ENCODE measurements at regions not wholly inside any gene's neighbourhood (a gene's known extent, or its start where the extent isn't known, plus 50 kb on each side); places are given as distances from the start of the nearest gene placed in this dataset.

DNA sequence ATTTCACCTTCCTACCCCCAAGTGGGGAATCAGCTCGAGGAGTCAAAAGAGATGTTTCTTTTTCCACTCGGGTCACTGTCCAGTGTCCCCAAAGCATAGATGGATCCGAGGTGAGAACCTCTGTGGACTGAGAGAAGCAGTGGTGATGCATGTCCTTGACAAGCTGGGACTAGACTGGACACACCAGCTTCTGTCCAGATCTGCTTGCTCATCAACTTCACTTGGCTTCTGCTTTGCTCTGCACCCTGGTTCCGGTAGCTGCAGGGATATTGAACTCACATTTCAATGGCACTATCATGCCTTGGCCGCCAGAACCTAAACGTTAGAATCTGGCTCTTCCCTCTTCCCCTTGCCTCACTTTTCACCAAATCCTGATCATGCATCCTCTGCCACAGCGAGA, 50.3 kb upstream of the CXCL12 start:
- no peak for DNase-seq
- H3K9me3 ChIP-seq: peaks cover 0 to 41% (median 24%) of the 10 kb centered on the region in 8 donors
- no peak overlapping the region for H3K4me3 ChIP-seq
- H3K27me3 ChIP-seq (replicated peaks in 1 of 7): peaks cover 0 to 4% (median 0%) of the 10 kb centered on the region in 7 donors
- 69 to 88% (median 82%) methylated on average over 7 of the region's 7 CpGs for WGBS, 5 donors
- TF ChIP-seq POLR2AphosphoS5 (IDR thresholded peaks at IDR 0.05): peak in 2 of 3 donors; percentile 8 to 53
- no peak for TF ChIP-seq POLR2A (IDR thresholded peaks at IDR 0.05)
- no peaks in the 10 kb centered on the region for H3K36me3 ChIP-seq
- intact Hi-C loops (cut with DNase I; ENCODE audit: low total_unique reads): no loop called here
- H3K4me1 ChIP-seq: no peaks in the 10 kb centered on the region
- H3K27ac ChIP-seq: peak overlapping the region in 3 of 8 donors; percentile 14 to 37 (median 26)

DNA sequence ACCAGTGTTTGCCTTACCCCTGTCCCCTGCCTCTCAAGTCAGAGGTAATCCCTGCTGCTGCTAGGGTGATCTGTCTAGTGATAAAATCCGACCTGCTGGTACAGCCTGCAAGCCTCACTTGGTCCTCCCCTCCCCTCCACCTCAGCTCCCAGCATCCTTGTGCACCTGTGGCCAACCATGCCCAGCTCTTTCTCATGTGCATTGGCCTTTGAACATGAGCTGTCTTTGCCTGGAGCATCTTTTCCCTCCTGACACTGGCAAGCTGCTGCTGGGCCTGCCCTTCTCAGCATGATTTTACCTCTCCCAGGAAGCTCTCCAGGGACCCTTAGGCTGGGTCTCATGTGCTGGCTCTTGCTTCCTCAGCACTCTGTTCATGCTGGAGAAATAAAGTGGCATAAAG, 51.3 kb upstream of the CXCL12 start:
- H3K9me3 ChIP-seq: peaks cover 0 to 33% (median 23%) of the 10 kb centered on the region in 8 donors
- H3K36me3 ChIP-seq: no peaks in the 10 kb centered on the region
- 38 to 67% (median 55%) methylated on average over 1 of the region's 1 CpG for WGBS, 5 donors
- intact Hi-C loops (cut with DNase I; ENCODE audit: low total_unique reads): no loop called here
- no peak overlapping the region for H3K27ac ChIP-seq
- H3K4me1 ChIP-seq: no peaks in the 10 kb centered on the region
- no peak overlapping the region for H3K4me3 ChIP-seq
- TF ChIP-seq POLR2AphosphoS5 (IDR thresholded peaks at IDR 0.05) (no peak), POLR2A (IDR thresholded peaks at IDR 0.05) (no peak)
- TF ChIP-seq, protein P1, sequence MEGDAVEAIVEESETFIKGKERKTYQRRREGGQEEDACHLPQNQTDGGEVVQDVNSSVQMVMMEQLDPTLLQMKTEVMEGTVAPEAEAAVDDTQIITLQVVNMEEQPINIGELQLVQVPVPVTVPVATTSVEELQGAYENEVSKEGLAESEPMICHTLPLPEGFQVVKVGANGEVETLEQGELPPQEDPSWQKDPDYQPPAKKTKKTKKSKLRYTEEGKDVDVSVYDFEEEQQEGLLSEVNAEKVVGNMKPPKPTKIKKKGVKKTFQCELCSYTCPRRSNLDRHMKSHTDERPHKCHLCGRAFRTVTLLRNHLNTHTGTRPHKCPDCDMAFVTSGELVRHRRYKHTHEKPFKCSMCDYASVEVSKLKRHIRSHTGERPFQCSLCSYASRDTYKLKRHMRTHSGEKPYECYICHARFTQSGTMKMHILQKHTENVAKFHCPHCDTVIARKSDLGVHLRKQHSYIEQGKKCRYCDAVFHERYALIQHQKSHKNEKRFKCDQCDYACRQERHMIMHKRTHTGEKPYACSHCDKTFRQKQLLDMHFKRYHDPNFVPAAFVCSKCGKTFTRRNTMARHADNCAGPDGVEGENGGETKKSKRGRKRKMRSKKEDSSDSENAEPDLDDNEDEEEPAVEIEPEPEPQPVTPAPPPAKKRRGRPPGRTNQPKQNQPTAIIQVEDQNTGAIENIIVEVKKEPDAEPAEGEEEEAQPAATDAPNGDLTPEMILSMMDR (IDR thresholded peaks at IDR 0.05 in 8 of 11, conservative IDR thresholded peaks at IDR 0.05 in 3 of 11): no peak
- peaks cover 0 to 4% (median 0%) of the 10 kb centered on the region in 7 donors for H3K27me3 ChIP-seq (replicated peaks in 1 of 7)
- DNase-seq: no peak

DNA sequence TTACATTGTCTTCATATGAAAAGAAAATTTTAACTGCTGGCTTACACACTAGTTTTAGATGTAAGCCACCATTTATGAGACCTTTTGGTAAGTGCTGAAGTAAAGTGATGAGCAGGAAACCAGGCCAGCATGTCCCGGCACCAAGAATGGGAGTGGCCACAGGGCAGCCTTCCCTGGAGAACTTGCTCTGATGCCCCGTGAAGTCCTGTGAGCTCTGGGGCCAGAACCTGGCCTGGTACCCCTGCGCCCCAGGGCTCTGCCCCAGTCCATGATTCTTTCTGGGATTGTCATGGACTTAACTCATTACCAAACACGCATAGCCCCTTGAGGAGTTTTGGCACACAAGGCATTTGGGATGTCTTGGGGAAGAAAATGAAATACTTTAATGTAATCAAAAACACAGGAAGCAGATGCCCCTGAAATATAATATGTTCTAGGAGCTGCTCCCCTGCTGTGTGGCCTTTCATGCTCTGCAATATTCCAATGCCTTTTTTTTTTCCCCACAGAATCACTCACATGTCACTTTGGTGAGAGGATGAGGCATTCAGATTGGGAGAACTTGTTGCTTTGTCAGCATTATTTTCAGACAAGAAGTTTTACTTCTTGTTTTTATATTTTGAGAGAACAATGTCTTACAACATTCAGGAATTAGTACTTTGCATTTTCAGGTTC, 53.1 kb upstream of the CXCL12 start:
- WGBS, 5 donors: 76 to 83% (median 81%) methylated on average over 4 of the region's 4 CpGs
- Histone ChIP-seq H3K4me1 (no peaks in the 10 kb centered on the region), H3K27me3 (replicated peaks in 1 of 7) (peaks cover 0 to 4% (median 0%) of the 10 kb centered on the region in 7 donors), H3K27ac (peak overlapping the region in 5 of 8 donors; percentile 22 to 67 (median 56)), H3K9me3 (peaks cover 0 to 21% (median 13%) of the 10 kb centered on the region in 8 donors), H3K36me3 (no peaks in the 10 kb centered on the region), H3K4me3 (no peak overlapping the region)
- intact Hi-C loops (cut with DNase I; ENCODE audit: low total_unique reads): no loop called here
- TF ChIP-seq, protein P1 (IDR thresholded peaks at IDR 0.05 in 8 of 11, conservative IDR thresholded peaks at IDR 0.05 in 3 of 11): no peak
- TF ChIP-seq POLR2A (IDR thresholded peaks at IDR 0.05) (no peak), POLR2AphosphoS5 (IDR thresholded peaks at IDR 0.05) (no peak)
- DNase-seq: no peak

DNA sequence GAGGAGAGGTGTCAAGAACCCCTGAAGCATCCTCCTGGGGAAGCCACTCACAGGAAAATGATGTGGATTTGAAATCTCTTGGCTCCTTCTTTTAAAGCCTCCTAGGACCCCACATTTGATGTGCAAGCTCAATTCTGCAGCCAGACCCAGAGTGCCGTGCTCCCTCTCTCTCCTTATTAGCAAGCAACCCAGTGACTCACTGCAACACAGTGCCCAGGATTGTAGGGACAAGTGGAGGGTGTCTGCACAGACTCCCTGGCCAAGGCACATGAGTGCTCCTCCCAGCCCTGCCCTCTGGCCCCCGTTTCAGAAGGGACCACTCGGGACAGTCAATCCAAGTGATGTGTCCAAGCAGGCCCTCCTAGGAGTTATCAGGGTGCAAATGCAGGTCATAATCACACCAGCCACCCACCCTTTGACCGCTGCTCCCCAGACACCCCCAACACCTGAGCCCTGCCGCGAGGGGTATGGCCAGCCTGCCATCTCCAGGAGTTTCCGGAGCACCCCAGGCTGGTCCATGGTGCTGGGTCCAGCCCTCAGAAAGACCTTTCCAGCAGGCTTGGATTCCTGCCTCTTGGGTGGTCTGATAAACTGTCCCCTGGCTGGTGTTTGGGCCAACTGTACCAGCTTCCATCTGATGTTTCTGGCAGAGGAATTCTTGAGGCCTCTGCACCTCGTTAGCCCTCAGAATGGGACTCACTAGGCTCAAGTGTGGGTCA, 54.5 kb upstream of the CXCL12 start:
- Histone ChIP-seq H3K4me1 (no peaks in the 10 kb centered on the region), H3K27ac (peak overlapping the region in 4 of 8 donors; percentile 46 to 78 (median 65)), H3K9me3 (peaks cover 0 to 21% (median 5%) of the 10 kb centered on the region in 8 donors), H3K27me3 (replicated peaks in 1 of 7) (peaks cover 0 to 4% (median 0%) of the 10 kb centered on the region in 7 donors), H3K36me3 (no peaks in the 10 kb centered on the region), H3K4me3 (no peak overlapping the region)
- intact Hi-C loops (cut with DNase I; ENCODE audit: low total_unique reads): no loop called here
- no peak for DNase-seq
- 78 to 96% (median 82%) methylated on average over 4 to 8 of the region's 8 CpGs for WGBS, 5 donors
- TF ChIP-seq POLR2A (IDR thresholded peaks at IDR 0.05) (no peak), POLR2AphosphoS5 (IDR thresholded peaks at IDR 0.05) (no peak)
- TF ChIP-seq, protein P1 (IDR thresholded peaks at IDR 0.05 in 8 of 11, conservative IDR thresholded peaks at IDR 0.05 in 3 of 11): no peak

Data from spleen (tissue), 11 donors.